IMR-90 (cell line): ENCODE measurements at regions not wholly inside any gene's neighbourhood (a gene's known extent, or its start where the extent isn't known, plus 50 kb on each side); places are given as distances from the start of the nearest gene placed in this dataset.

ENCODE experiments used
- ATAC-seq: fragments of 200-7000 bp; cut with Tn5 transposase; 2 replicates; pipeline ENCODE4 v1.9.1; 2020; ENCODE audit warnings: low read depth, mild to moderate bottlenecking, moderate library complexity
- BruUV-seq: library from RNA; stranded (reverse); fragments of 400-500 nt; replicated peaks from 2 replicates; lab custom pipeline; 2021; lab: Mats Ljungman, UMichigan
- CTCF ChIA-PET: fragments of 300-600 bp; formaldehyde crosslinking; extraction: SDS; loops from one replicate; lab custom pipeline; 2021; ENCODE audit warnings: antibody characterized with exemption; lab: Yijun Ruan, JAX
- POLR2A ChIA-PET: fragments of 300-600 bp; sonication (Branson Sonifier 250); formaldehyde crosslinking; loops from one replicate; lab custom pipeline; 2022; ENCODE audit warnings: antibody characterized with exemption; ENCODE audit not compliant: unreplicated experiment; lab: Charles Lee
- DNase-seq: peaks from one replicate; pipeline ENCODE4 v3.0.0; 2013
- H2AFZ ChIP-seq: replicated peaks from 2 replicates; pipeline ENCODE3; 2013; ENCODE audit warnings: low read length, mild to moderate bottlenecking; ENCODE audit not compliant: poor library complexity
- H2AK5ac ChIP-seq: 2 replicates; pipeline ENCODE4 v1.6.1; 2013; ENCODE audit warnings: low read depth, low read length, inconsistent platforms
- H2AK9ac ChIP-seq: replicated peaks from 2 replicates; pipeline ENCODE3; 2013; ENCODE audit warnings: mild to moderate bottlenecking, low read depth, low read length, moderate library complexity; ENCODE audit not compliant: poor library complexity
- H2BK120ac ChIP-seq: 2 replicates; pipeline ENCODE4 v1.6.1; 2013; ENCODE audit warnings: low read depth, low read length, inconsistent platforms
- H2BK15ac ChIP-seq: 3 replicates; pipeline ENCODE4 v1.6.1; 2013; ENCODE audit warnings: low read depth, low read length, inconsistent platforms
- H2BK20ac ChIP-seq: 2 replicates; pipeline ENCODE4 v1.6.1; 2013; ENCODE audit warnings: low read depth, mild to moderate bottlenecking, inconsistent platforms, low read length, moderate library complexity
- H2BK5ac ChIP-seq: 2 replicates; pipeline ENCODE4 v1.6.1; 2013; ENCODE audit warnings: mild to moderate bottlenecking, low read depth, low read length, inconsistent platforms; ENCODE audit not compliant: poor library complexity, severe bottlenecking
- H3K14ac ChIP-seq: replicated peaks from 2 replicates; pipeline ENCODE4 v1.6.1; 2013; ENCODE audit warnings: low read depth, low read length, inconsistent platforms
- H3K18ac ChIP-seq: 2 replicates; pipeline ENCODE4 v1.6.1; 2013; ENCODE audit warnings: low read depth, low read length, control low read depth
- H3K23ac ChIP-seq: 2 replicates; pipeline ENCODE4 v1.6.1; 2013; ENCODE audit warnings: low read depth, low read length, inconsistent platforms
- H3K27ac ChIP-seq: 2 replicates; pipeline ENCODE4 v1.5.1; 2013; ENCODE audit warnings: mild to moderate bottlenecking, control low read depth, low read length; ENCODE audit not compliant: insufficient read depth
- H3K27me3 ChIP-seq: 2 replicates; pipeline ENCODE4 v1.6.1; 2013; ENCODE audit warnings: low read length; ENCODE audit not compliant: control insufficient read depth, insufficient read depth
- H3K36me3 ChIP-seq: 2 replicates; pipeline ENCODE4 v1.6.1; 2013; ENCODE audit warnings: low read length, mixed read lengths; ENCODE audit not compliant: control insufficient read depth, insufficient read depth
- H3K4ac ChIP-seq: 2 replicates; pipeline ENCODE4 v1.6.1; 2013; ENCODE audit warnings: low read depth, low read length, inconsistent platforms
- H3K4me1 ChIP-seq: 2 replicates; pipeline ENCODE4 v1.6.1; 2013; ENCODE audit warnings: low read length, mixed read lengths; ENCODE audit not compliant: control insufficient read depth, insufficient read depth
- H3K4me2 ChIP-seq: 2 replicates; pipeline ENCODE4 v1.6.1; 2013; ENCODE audit warnings: low read depth, mild to moderate bottlenecking, control low read depth, low read length, moderate library complexity
- H3K4me3 ChIP-seq: 2 replicates; pipeline ENCODE4 v1.5.1; 2013; ENCODE audit warnings: low read depth, mild to moderate bottlenecking, control low read depth, low read length, moderate library complexity; ENCODE audit not compliant: insufficient read depth
- H3K56ac ChIP-seq: 2 replicates; pipeline ENCODE4 v1.6.1; 2013; ENCODE audit warnings: low read length, inconsistent platforms; ENCODE audit not compliant: insufficient read depth; ENCODE audit errors: extremely low read depth
- H3K79me1 ChIP-seq, 2 experiments: 2 replicates each; pipeline ENCODE4 v1.6.1; 2013; ENCODE audit warnings: low read length in 2 of 2, inconsistent platforms in 1 of 2, low read depth in 1 of 2
- H3K9ac ChIP-seq: 2 replicates; pipeline ENCODE4 v1.6.1; 2013; ENCODE audit warnings: low read depth, low read length, control low read depth
- H3K9me1 ChIP-seq: 2 replicates; pipeline ENCODE4 v1.6.1; 2013; ENCODE audit warnings: low read length, inconsistent platforms; ENCODE audit not compliant: insufficient read depth
- H3K9me3 ChIP-seq: 2 replicates; pipeline ENCODE4 v1.6.1; 2013; ENCODE audit warnings: low read length; ENCODE audit not compliant: control insufficient read depth, insufficient read depth
- H4K20me1 ChIP-seq: 2 replicates; pipeline ENCODE4 v1.6.1; 2013; ENCODE audit warnings: low read length, inconsistent platforms; ENCODE audit not compliant: insufficient read depth
- H4K5ac ChIP-seq: 2 replicates; pipeline ENCODE4 v1.6.1; 2013; ENCODE audit warnings: mild to moderate bottlenecking, low read depth, low read length, control low read depth
- H4K8ac ChIP-seq, 2 experiments: 2 replicates each; pipeline ENCODE4 v1.6.1; 2013; ENCODE audit warnings: low read depth in 2 of 2, low read length in 2 of 2, control low read depth in 1 of 2, inconsistent platforms in 1 of 2
- H4K91ac ChIP-seq: 2 replicates; pipeline ENCODE4 v1.6.1; 2013; ENCODE audit warnings: low read depth, low read length, inconsistent platforms; ENCODE audit not compliant: insufficient read depth
- BHLHE40 ChIP-seq: fragments of 150-350 bp; IDR thresholded peaks from 2 replicates; pipeline ENCODE4 v1.6.1; 2016; ENCODE audit warnings: mild to moderate bottlenecking, low read depth, low read length
- MAFK ChIP-seq: IDR thresholded peaks from 2 replicates; pipeline ENCODE4 v1.6.1; 2012; ENCODE audit warnings: low read depth, low read length, improper control_type of control experiment
- MXI1 ChIP-seq: IDR thresholded peaks from 2 replicates; pipeline ENCODE4 v1.6.1; 2012; ENCODE audit warnings: low read depth, mild to moderate bottlenecking, low read length, moderate library complexity, borderline replicate concordance
- NFE2L2 ChIP-seq: fragments of 150-350 bp; IDR thresholded peaks from 2 replicates; pipeline ENCODE4 v1.6.1; 2016; ENCODE audit warnings: low read depth, mild to moderate bottlenecking, low read length
- POLR2A ChIP-seq: IDR thresholded peaks from 2 replicates; pipeline ENCODE4 v1.6.1; 2012; ENCODE audit warnings: mild to moderate bottlenecking, low read depth, low read length
- RAD21 ChIP-seq: IDR thresholded peaks from 2 replicates; pipeline ENCODE4 v1.6.1; 2012; ENCODE audit warnings: low read length, improper control_type of control experiment
- RCOR1 ChIP-seq: IDR thresholded peaks from 2 replicates; pipeline ENCODE4 v1.6.1; 2012; ENCODE audit warnings: mild to moderate bottlenecking, low read length, improper control_type of control experiment; ENCODE audit not compliant: insufficient replicate concordance
- RFX5 ChIP-seq: IDR thresholded peaks from 2 replicates; pipeline ENCODE4 v1.8.0; 2012; ENCODE audit warnings: low read depth, mild to moderate bottlenecking, low read length, moderate library complexity
- WGBS, 2 experiments: methylation state at CpG; one replicate each; pipeline versions ENCODE4 v1.1.5 to v1.1.7; 2013; ENCODE audit warnings: missing lambda C conversion rate in 2 of 2; ENCODE audit not compliant: insufficient read length in 1 of 2; ENCODE audit errors: extremely low coverage in 2 of 2; 5-methylcytosine and 5-hydroxymethylcytosine counted together
- dilution Hi-C: fragments of 300-500 bp; cut with HindIII; formaldehyde crosslinking; loops from one replicate; pipeline ENCODE4 v1.14.3; 2018; ENCODE audit warnings: low sequenced_read_pairs; ENCODE audit not compliant: unreplicated experiment
- in situ Hi-C: fragments of 300-500 bp; cut with MboI; formaldehyde crosslinking; loops from 3 replicates; pipeline ENCODE4 v1.14.3; 2019; ENCODE audit warnings: low sequenced_read_pairs, inconsistent platforms, mixed read lengths
- intact Hi-C: fragments of 100-400 bp; cut with micrococcal nuclease; formaldehyde crosslinking; loops from 2 replicates; pipeline ENCODE4 v1.10.0; 2022
- TF ChIP-seq, protein P1 (sequence below): fragments of 150-350 bp; IDR thresholded peaks from 2 replicates; pipeline ENCODE4 v1.6.1; 2017; ENCODE audit warnings: mild to moderate bottlenecking, antibody characterized with exemption, low read length, low read depth
- TF ChIP-seq, protein P2 (sequence below): conservative IDR thresholded peaks from 2 replicates; pipeline ENCODE4 v1.5.1; 2012; ENCODE audit warnings: mild to moderate bottlenecking, low read depth, low read length, improper control_type of control experiment

DNA sequence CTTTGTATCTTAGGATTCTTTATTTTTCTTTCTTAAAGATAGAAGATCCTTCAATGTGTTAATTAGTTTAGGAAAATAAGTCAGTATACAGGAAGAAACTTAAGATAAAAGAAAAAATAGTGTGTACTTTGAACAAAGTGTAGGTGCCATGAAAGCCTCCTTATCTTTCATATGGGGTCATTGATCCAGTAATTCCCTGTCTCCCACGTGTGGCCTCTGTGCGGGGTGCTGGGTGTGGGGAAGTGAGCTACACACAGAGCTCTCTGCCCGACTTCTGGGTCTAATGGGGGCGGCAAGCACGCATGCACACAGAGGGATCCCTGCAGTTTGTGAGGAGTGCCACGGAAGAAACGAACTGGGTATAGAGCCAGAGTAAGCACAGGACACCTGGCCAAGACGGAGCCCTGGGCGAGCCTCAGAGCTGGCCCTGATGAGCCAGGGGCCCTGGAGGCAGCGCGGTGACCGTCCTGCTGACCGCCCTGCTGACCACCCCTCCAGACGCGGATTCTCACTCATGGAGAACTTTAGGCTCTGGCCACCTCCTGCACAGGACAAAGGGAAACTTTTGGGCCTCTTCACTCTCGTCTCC is 253.5 kb downstream of the ACKR3 start:
- no peak overlapping the region for H2BK120ac ChIP-seq
- 50% methylated on average over 4 of the region's 16 CpGs; no CpG with 5 or more reads in 1 of the 2 experiments for WGBS, 2 experiments
- no peaks in the 10 kb centered on the region for H4K20me1 ChIP-seq
- H3K56ac ChIP-seq, result no peak overlapping the region
- no peak for DNase-seq
- no peaks in the 10 kb centered on the region for H3K36me3 ChIP-seq
- H3K9me1 ChIP-seq, result no peaks in the 10 kb centered on the region
- no peaks in the 10 kb centered on the region for H3K4me1 ChIP-seq
- CTCF ChIA-PET, result interaction anchor here (0.7 kb wide), 1 partner anchor 252 kb away, joined by 8 read pairs; no protein-coding TSS in a partner anchor
- H3K4me3 ChIP-seq, result no peak overlapping the region
- no peak overlapping the region for H2AK9ac ChIP-seq
- no peak for ATAC-seq
- BruUV-seq, result no TSS peak
- POLR2A ChIA-PET, result no interaction called here
- H3K4me2 ChIP-seq, result no peak overlapping the region
- peaks cover 5% of the 10 kb centered on the region; the same call in 1 of the 2 replicates for H3K9me3 ChIP-seq
- H3K23ac ChIP-seq, result no peak overlapping the region
- H2AFZ ChIP-seq, result no peak overlapping the region
- no peak overlapping the region for H2BK15ac ChIP-seq
- in situ Hi-C loops (no loop called here), intact Hi-C loops (no loop called here), dilution Hi-C loops (no loop called here)
- H3K9ac ChIP-seq, result no peak overlapping the region
- H3K14ac ChIP-seq, result no peak overlapping the region
- no peak overlapping the region for H2BK5ac ChIP-seq
- H3K4ac ChIP-seq, result no peak overlapping the region
- H4K91ac ChIP-seq, result no peak overlapping the region
- no peaks in the 10 kb centered on the region for H3K79me1 ChIP-seq
- no peak overlapping the region for H4K5ac ChIP-seq
- H4K8ac ChIP-seq, result no peak overlapping the region
- peaks cover 6% of the 10 kb centered on the region; the same call in 1 of the 2 replicates for H3K27me3 ChIP-seq
- H2BK20ac ChIP-seq, result no peak overlapping the region
- H3K18ac ChIP-seq, result no peak overlapping the region
- TF ChIP-seq MAFK (no peak), BHLHE40 (no peak), MXI1 (no peak), RCOR1 (no peak), POLR2A (no peak), RFX5 (no peak), RAD21 (no peak), NFE2L2 (no peak)
- TF ChIP-seq, protein P1, sequence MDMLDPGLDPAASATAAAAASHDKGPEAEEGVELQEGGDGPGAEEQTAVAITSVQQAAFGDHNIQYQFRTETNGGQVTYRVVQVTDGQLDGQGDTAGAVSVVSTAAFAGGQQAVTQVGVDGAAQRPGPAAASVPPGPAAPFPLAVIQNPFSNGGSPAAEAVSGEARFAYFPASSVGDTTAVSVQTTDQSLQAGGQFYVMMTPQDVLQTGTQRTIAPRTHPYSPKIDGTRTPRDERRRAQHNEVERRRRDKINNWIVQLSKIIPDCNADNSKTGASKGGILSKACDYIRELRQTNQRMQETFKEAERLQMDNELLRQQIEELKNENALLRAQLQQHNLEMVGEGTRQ, result no peak
- TF ChIP-seq, protein P2, sequence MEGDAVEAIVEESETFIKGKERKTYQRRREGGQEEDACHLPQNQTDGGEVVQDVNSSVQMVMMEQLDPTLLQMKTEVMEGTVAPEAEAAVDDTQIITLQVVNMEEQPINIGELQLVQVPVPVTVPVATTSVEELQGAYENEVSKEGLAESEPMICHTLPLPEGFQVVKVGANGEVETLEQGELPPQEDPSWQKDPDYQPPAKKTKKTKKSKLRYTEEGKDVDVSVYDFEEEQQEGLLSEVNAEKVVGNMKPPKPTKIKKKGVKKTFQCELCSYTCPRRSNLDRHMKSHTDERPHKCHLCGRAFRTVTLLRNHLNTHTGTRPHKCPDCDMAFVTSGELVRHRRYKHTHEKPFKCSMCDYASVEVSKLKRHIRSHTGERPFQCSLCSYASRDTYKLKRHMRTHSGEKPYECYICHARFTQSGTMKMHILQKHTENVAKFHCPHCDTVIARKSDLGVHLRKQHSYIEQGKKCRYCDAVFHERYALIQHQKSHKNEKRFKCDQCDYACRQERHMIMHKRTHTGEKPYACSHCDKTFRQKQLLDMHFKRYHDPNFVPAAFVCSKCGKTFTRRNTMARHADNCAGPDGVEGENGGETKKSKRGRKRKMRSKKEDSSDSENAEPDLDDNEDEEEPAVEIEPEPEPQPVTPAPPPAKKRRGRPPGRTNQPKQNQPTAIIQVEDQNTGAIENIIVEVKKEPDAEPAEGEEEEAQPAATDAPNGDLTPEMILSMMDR, result no peak
- no peak overlapping the region for H3K27ac ChIP-seq
- no peak overlapping the region for H2AK5ac ChIP-seq
